Adipocyte (in vitro differentiated cells): ENCODE measurements at regions not wholly inside any gene's neighbourhood (a gene's known extent, or its start where the extent isn't known, plus 50 kb on each side); places are given as distances from the start of the nearest gene placed in this dataset.

Source experiments
- DNase-seq: peaks from one replicate; pipeline ENCODE4 v3.0.0-alpha.2; 2015; ENCODE audit warnings: low read depth
- H3K27me3 ChIP-seq: replicated peaks from 2 replicates; pipeline ENCODE4 v1.7.0; 2013; ENCODE audit warnings: mild to moderate bottlenecking, low read length, moderate library complexity; ENCODE audit not compliant: control insufficient read depth, insufficient read depth
- H3K36me3 ChIP-seq: 2 replicates; pipeline ENCODE4 v1.7.0; 2013; ENCODE audit warnings: low read length, mild to moderate bottlenecking, moderate library complexity; ENCODE audit not compliant: control insufficient read depth, insufficient read depth, severe bottlenecking
- H3K4me1 ChIP-seq: 2 replicates; pipeline ENCODE4 v1.7.0; 2013; ENCODE audit warnings: mild to moderate bottlenecking, low read length, moderate library complexity; ENCODE audit not compliant: control insufficient read depth, insufficient read depth
- H3K4me3 ChIP-seq: 2 replicates; pipeline ENCODE4 v1.7.0; 2013; ENCODE audit warnings: mild to moderate bottlenecking, low read length, moderate library complexity
- H3K9ac ChIP-seq: 2 replicates; pipeline ENCODE4 v1.7.0; 2013; ENCODE audit warnings: mild to moderate bottlenecking, low read length, moderate library complexity
- H3K9me3 ChIP-seq: 2 replicates; pipeline ENCODE4 v1.7.0; 2013; ENCODE audit warnings: mild to moderate bottlenecking, low read length, moderate library complexity; ENCODE audit not compliant: control insufficient read depth

DNA sequence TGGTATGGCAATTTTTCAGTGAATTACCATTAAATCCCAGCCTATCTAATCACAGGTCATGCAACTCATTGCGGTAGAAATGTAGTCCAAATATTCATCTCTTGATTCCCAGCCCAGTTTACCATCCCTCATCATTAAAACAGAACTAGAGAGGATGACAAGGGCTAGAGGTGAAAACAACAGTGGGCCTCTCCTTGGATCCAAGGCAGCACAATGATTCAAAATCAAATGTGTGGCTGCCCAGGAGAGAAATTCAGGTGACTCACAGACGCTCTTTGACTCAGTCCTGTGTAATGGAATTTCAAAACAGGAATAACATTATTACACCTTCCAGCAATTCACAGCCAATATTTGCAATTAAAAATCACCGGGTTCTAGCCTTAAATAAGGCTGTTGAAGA is 246.5 kb downstream of the TBL1XR1 start:
- no peak overlapping the region for H3K9ac ChIP-seq
- no peaks in the 10 kb centered on the region for H3K27me3 ChIP-seq
- DNase-seq, result peak; percentile 21
- peaks cover 34% of the 10 kb centered on the region for H3K4me1 ChIP-seq
- H3K9me3 ChIP-seq, result no peaks in the 10 kb centered on the region
- H3K4me3 ChIP-seq, result no peak overlapping the region
- H3K36me3 ChIP-seq, result no peaks in the 10 kb centered on the region

GRCh38 chr3:176948151-176948550 is 249.1 kb downstream of the TBL1XR1 start:
- no peak overlapping the region for H3K4me3 ChIP-seq
- peaks cover 19% of the 10 kb centered on the region for H3K4me1 ChIP-seq
- H3K36me3 ChIP-seq, result no peaks in the 10 kb centered on the region
- H3K9ac ChIP-seq, result no peak overlapping the region
- no peaks in the 10 kb centered on the region for H3K9me3 ChIP-seq
- H3K27me3 ChIP-seq, result no peaks in the 10 kb centered on the region
- DNase-seq, result no peak

- Histone ChIP-seq H3K9ac (no peak overlapping the region), H3K36me3 (no peaks in the 10 kb centered on the region), H3K27me3 (no peaks in the 10 kb centered on the region), H3K4me1 (peaks cover 22% of the 10 kb centered on the region), H3K4me3 (no peak overlapping the region), H3K9me3 (no peaks in the 10 kb centered on the region)
- DNase-seq, result no peak
Observed at GRCh38 chr3:176946202-176946601, 251.1 kb downstream of the TBL1XR1 start.

DNA sequence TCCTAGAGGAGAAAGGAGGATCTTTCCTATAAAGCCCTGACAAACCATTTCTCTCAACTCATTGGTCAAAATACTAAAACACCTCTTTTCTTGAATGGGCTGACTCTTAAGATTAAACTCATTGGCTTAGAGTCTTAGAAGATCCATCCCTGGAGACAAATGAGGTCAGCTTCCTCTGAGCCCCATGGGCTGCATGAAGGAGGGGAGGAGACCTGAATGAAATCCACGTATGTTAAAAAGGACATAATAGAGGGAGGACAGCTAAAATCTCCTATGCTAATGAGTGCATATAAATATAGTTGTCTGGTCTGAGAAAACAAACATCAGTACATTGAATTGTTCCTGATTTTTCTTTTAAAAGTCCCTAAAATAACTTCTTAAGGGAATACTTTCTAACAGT is 255.0 kb downstream of the TBL1XR1 start:
- H3K27me3 ChIP-seq, result no peaks in the 10 kb centered on the region
- no peaks in the 10 kb centered on the region for H3K9me3 ChIP-seq
- no peaks in the 10 kb centered on the region for H3K36me3 ChIP-seq
- peaks cover 18% of the 10 kb centered on the region for H3K4me1 ChIP-seq
- no peak overlapping the region for H3K4me3 ChIP-seq
- peak overlapping the region; percentile 29 for H3K9ac ChIP-seq
- DNase-seq, result no peak

- no peak overlapping the region for H3K4me3 ChIP-seq
- no peak for DNase-seq
- no peaks in the 10 kb centered on the region for H3K36me3 ChIP-seq
- H3K9me3 ChIP-seq, result no peaks in the 10 kb centered on the region
- H3K4me1 ChIP-seq, result peaks cover 18% of the 10 kb centered on the region
- H3K27me3 ChIP-seq, result no peaks in the 10 kb centered on the region
- H3K9ac ChIP-seq, result peak overlapping the region; percentile 29
Observed at GRCh38 chr3:176941689-176942088, 255.6 kb downstream of the TBL1XR1 start.

DNA sequence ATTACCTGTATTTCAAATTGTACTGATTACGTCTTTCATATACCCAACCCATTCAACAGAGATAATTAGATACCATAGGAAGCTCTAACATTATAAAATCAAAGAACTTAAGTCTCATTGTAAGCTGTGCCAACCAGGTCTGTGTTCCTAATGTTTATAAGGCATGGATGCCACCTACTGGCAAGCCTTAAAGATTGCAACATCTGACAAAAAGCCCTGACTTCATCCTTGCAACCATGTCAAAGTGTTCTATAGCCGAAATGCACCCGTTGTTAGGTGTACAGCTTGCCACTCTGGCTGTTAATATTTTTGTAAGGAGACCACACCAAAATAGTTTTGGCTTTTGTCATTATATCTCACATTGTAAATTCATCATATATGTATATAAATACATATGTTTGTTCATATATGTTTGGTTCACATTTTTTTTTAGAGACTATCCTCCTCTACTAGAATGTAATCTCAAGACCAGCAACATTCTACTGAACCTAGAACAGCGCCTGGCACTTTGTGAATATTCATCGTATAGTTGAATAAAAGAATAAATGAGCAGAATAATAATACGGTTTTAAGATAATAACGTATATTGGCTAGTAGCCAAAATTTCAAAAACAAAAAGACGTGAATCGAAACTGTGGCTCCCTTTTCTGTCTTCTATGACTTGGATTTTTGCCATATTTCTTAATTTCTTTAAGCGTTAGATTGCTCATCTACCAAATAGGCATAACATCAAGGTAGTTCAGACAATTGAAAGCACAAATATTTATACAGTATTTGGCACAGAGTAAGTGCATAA is 258.1 kb downstream of the TBL1XR1 start:
- H3K36me3 ChIP-seq, result no peaks in the 10 kb centered on the region
- no peak overlapping the region for H3K4me3 ChIP-seq
- no peak overlapping the region for H3K9ac ChIP-seq
- DNase-seq, result peak; percentile 91
- peaks cover 18% of the 10 kb centered on the region for H3K4me1 ChIP-seq
- H3K27me3 ChIP-seq, result no peaks in the 10 kb centered on the region
- H3K9me3 ChIP-seq, result no peaks in the 10 kb centered on the region

- Histone ChIP-seq H3K9ac (no peak overlapping the region), H3K4me1 (peaks cover 18% of the 10 kb centered on the region), H3K36me3 (no peaks in the 10 kb centered on the region), H3K4me3 (no peak overlapping the region), H3K9me3 (no peaks in the 10 kb centered on the region), H3K27me3 (no peaks in the 10 kb centered on the region)
- DNase-seq, result no peak
Observed at GRCh38 chr3:176937994-176938393, 259.3 kb downstream of the TBL1XR1 start.

DNA sequence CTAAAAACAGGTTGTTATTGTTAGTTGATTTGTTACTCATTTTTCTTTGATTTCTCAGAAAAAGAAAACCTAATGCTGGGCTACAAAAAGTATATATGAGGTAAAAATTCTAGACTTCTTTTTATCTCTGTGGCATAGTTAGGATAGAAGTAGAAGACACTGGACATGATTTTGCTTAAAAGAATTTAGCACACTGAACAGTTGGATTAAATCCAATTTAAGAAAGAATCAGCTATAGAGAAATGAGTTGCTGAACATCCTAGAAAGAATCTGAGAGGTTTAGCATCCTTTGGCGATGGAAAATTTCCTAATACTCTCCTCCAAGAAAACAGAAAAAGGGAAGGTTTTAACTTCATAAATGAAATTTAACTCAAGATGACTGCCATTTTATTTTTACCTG is 259.7 kb downstream of the TBL1XR1 start:
- Histone ChIP-seq H3K27me3 (no peaks in the 10 kb centered on the region), H3K4me3 (no peak overlapping the region), H3K4me1 (peaks cover 18% of the 10 kb centered on the region), H3K9ac (no peak overlapping the region), H3K36me3 (no peaks in the 10 kb centered on the region), H3K9me3 (no peaks in the 10 kb centered on the region)
- DNase-seq, result peak; percentile 36

DNA sequence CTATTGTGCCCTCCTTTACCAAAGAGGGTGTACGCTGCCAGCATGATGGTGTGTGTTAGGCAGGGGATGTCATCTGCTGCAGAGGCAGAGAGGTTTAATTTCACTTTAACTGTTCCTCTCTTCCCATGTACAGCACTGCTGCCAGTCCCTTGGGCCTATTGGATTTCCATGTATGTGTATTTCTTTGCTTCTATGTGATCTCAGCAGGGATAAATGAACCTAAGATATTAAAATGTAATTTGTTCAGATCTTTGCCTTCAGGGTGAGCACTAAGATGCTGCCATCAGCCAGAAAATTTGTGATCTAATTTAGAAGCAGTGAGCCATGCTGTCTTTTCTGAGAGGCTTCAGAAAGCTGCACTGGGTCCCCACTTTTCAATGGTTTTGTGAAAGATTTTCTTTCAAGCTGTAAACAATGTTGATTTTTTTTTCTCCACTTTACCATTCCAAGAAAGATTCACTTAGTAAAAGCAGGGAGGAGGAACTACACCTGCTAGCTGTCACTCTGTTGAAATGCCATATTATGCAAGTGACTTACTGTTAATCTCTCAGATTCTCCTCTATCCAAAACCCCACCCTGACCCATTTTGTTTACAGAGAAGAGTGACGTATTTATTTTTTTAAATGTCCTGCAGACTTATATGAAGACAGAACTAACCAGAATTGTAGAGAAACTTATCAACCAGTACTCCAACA is 261.9 kb downstream of the TBL1XR1 start:
- H3K4me3 ChIP-seq, result no peak overlapping the region
- H3K9ac ChIP-seq, result no peak overlapping the region
- H3K27me3 ChIP-seq, result no peaks in the 10 kb centered on the region
- H3K36me3 ChIP-seq, result no peaks in the 10 kb centered on the region
- H3K4me1 ChIP-seq, result peaks cover 5% of the 10 kb centered on the region
- no peak for DNase-seq
- H3K9me3 ChIP-seq, result no peaks in the 10 kb centered on the region

GRCh38 chr3:176934698-176935097 is 262.6 kb downstream of the TBL1XR1 start:
- DNase-seq, result no peak
- no peaks in the 10 kb centered on the region for H3K27me3 ChIP-seq
- peaks cover 5% of the 10 kb centered on the region for H3K4me1 ChIP-seq
- no peak overlapping the region for H3K4me3 ChIP-seq
- H3K9ac ChIP-seq, result no peak overlapping the region
- H3K9me3 ChIP-seq, result no peaks in the 10 kb centered on the region
- H3K36me3 ChIP-seq, result no peaks in the 10 kb centered on the region

GRCh38 chr3:176933704-176934103 is 263.6 kb downstream of the TBL1XR1 start:
- no peak for DNase-seq
- Histone ChIP-seq H3K27me3 (no peaks in the 10 kb centered on the region), H3K4me1 (no peaks in the 10 kb centered on the region), H3K9ac (no peak overlapping the region), H3K9me3 (no peaks in the 10 kb centered on the region), H3K36me3 (no peaks in the 10 kb centered on the region), H3K4me3 (no peak overlapping the region)
